ENCODE measurements at regions not wholly inside any gene's neighbourhood (a gene's known extent, or its start where the extent isn't known, plus 50 kb on each side); places are given as distances from the start of the nearest gene placed in this dataset.

DNA sequence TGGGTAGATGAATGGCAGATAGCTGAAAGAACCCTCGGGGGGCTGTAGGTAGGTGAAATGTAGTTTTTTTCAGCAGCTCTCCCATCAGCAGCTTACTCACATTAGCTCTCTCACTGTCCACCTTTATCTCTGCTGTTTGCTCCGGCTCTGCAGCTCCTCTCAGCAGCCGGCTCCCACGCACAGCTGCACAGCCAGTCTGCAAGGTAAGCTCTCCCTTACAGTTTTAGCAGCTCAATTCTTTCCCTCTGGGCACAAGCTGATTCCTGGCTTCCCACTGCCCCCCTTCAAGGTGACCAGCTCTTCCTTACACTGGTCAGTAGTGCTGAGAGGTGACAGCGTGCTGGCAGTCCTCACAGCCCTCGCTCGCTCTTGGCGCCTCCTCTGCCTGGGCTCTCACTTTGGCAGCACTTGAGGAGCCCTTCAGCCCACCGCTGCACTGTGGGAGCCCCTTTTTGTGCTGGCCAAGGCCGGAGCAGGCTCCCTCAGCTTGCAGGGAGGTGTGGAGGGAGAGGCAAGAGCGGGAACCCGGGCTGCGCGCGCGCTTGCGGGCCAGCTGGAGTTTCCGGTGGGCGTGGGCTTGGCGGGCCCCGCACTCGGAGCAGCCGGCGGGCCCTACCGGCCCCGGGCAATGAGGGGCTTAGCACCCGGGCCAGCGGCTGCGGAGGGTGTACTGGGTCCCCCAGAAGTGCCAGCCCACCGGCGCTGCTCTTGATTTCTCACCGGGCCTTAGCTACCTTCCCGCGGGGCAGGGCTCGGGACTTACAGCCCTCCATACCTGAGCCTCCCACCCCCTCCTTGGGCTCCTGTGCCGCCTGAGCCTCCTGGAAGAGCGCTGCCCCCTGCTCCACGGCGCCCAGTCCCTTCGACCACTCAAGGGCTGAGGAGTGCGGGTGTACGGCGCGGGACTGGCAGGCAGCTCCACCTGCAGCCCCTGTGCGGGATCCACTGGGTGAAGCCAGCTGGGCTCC lies 393.6 kb downstream of the CENPC start:
- no peak for TF ChIP-seq OSR1 (CRISPR knock-in tag; IDR thresholded peaks at IDR 0.05)
- no peak for TF ChIP-seq SNAI2 (CRISPR knock-in tag; IDR thresholded peaks at IDR 0.05)
- no peak for TF ChIP-seq ZFP3 (CRISPR knock-in tag; IDR thresholded peaks at IDR 0.05)
- TF ChIP-seq CSDC2 (CRISPR knock-in tag; IDR thresholded peaks at IDR 0.05), result no peak
- TF ChIP-seq PPARA (CRISPR knock-in tag; IDR thresholded peaks at IDR 0.05; ENCODE audit: borderline replicate concordance), result no peak
- no peak for TF ChIP-seq ZC3H10 (CRISPR knock-in tag; IDR thresholded peaks at IDR 0.05)
- TF ChIP-seq, protein P1, sequence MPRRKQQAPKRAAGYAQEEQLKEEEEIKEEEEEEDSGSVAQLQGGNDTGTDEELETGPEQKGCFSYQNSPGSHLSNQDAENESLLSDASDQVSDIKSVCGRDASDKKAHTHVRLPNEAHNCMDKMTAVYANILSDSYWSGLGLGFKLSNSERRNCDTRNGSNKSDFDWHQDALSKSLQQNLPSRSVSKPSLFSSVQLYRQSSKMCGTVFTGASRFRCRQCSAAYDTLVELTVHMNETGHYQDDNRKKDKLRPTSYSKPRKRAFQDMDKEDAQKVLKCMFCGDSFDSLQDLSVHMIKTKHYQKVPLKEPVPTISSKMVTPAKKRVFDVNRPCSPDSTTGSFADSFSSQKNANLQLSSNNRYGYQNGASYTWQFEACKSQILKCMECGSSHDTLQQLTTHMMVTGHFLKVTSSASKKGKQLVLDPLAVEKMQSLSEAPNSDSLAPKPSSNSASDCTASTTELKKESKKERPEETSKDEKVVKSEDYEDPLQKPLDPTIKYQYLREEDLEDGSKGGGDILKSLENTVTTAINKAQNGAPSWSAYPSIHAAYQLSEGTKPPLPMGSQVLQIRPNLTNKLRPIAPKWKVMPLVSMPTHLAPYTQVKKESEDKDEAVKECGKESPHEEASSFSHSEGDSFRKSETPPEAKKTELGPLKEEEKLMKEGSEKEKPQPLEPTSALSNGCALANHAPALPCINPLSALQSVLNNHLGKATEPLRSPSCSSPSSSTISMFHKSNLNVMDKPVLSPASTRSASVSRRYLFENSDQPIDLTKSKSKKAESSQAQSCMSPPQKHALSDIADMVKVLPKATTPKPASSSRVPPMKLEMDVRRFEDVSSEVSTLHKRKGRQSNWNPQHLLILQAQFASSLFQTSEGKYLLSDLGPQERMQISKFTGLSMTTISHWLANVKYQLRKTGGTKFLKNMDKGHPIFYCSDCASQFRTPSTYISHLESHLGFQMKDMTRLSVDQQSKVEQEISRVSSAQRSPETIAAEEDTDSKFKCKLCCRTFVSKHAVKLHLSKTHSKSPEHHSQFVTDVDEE (CRISPR knock-in tag; IDR thresholded peaks at IDR 0.05), result no peak
- TF ChIP-seq, protein P2, sequence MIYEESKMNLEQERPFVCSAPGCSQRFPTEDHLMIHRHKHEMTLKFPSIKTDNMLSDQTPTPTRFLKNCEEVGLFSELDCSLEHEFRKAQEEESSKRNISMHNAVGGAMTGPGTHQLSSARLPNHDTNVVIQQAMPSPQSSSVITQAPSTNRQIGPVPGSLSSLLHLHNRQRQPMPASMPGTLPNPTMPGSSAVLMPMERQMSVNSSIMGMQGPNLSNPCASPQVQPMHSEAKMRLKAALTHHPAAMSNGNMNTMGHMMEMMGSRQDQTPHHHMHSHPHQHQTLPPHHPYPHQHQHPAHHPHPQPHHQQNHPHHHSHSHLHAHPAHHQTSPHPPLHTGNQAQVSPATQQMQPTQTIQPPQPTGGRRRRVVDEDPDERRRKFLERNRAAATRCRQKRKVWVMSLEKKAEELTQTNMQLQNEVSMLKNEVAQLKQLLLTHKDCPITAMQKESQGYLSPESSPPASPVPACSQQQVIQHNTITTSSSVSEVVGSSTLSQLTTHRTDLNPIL (CRISPR knock-in tag; IDR thresholded peaks at IDR 0.05; ENCODE audit: low read depth), result no peak
- TF ChIP-seq ZNF565 (CRISPR knock-in tag; conservative IDR thresholded peaks at IDR 0.05; ENCODE audit: low read depth), result no peak
- TF ChIP-seq ESRRG (CRISPR knock-in tag; IDR thresholded peaks at IDR 0.05), result no peak
- TF ChIP-seq ZNF8 (CRISPR knock-in tag; IDR thresholded peaks at IDR 0.05), result no peak
- TF ChIP-seq ZFP30 (CRISPR knock-in tag; IDR thresholded peaks at IDR 0.05), result no peak
- TF ChIP-seq TOX (CRISPR knock-in tag; IDR thresholded peaks at IDR 0.05; ENCODE audit: borderline replicate concordance), result no peak
- ATAC-seq, result no peak

DNA sequence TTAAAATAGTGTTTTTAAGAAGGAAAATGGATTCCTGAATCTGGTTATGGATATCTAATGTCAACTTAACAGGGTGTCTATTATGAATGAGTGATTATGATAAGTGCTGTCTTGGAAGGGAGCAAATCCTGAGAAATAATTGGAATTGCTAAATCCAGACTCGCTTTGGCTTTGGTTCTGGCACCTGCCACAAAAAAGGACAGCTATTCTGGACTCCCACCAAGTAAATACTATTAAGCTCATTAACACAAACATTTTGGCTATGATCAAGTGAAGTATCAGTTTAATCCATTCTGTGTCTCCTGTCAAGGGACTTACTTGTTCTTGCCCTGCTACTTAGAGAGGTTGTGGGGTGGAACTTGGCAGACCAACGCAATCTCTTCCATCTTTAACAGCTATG lies 403.7 kb downstream of the CENPC start:
- TF ChIP-seq ARNTL (CRISPR knock-in tag; IDR thresholded peaks at IDR 0.05; ENCODE audit: borderline replicate concordance, low read depth) (no peak), TCF4 (CRISPR knock-in tag; IDR thresholded peaks at IDR 0.05; ENCODE audit: borderline replicate concordance) (no peak), GLIS3 (CRISPR knock-in tag; IDR thresholded peaks at IDR 0.05) (no peak), ESRRG (CRISPR knock-in tag; IDR thresholded peaks at IDR 0.05) (no peak), SNAI2 (CRISPR knock-in tag; IDR thresholded peaks at IDR 0.05) (no peak), RARB (CRISPR knock-in tag; IDR thresholded peaks at IDR 0.05) (no peak), ISL1 (CRISPR knock-in tag; IDR thresholded peaks at IDR 0.05) (no peak), TOX (CRISPR knock-in tag; IDR thresholded peaks at IDR 0.05; ENCODE audit: borderline replicate concordance) (no peak), ZNF565 (CRISPR knock-in tag; conservative IDR thresholded peaks at IDR 0.05; ENCODE audit: low read depth) (no peak), ZC3H10 (CRISPR knock-in tag; IDR thresholded peaks at IDR 0.05) (no peak), ZFP30 (CRISPR knock-in tag; IDR thresholded peaks at IDR 0.05) (no peak)
- TF ChIP-seq, protein P3, sequence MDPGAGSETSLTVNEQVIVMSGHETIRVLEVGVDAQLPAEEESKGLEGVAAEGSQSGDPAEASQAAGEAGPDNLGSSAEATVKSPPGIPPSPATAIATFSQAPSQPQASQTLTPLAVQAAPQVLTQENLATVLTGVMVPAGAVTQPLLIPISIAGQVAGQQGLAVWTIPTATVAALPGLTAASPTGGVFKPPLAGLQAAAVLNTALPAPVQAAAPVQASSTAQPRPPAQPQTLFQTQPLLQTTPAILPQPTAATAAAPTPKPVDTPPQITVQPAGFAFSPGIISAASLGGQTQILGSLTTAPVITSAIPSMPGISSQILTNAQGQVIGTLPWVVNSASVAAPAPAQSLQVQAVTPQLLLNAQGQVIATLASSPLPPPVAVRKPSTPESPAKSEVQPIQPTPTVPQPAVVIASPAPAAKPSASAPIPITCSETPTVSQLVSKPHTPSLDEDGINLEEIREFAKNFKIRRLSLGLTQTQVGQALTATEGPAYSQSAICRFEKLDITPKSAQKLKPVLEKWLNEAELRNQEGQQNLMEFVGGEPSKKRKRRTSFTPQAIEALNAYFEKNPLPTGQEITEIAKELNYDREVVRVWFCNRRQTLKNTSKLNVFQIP (CRISPR knock-in tag; IDR thresholded peaks at IDR 0.05; ENCODE audit: borderline replicate concordance, low read depth), result no peak
- TF ChIP-seq, protein P1 (CRISPR knock-in tag; IDR thresholded peaks at IDR 0.05), result no peak
- TF ChIP-seq, protein P4, sequence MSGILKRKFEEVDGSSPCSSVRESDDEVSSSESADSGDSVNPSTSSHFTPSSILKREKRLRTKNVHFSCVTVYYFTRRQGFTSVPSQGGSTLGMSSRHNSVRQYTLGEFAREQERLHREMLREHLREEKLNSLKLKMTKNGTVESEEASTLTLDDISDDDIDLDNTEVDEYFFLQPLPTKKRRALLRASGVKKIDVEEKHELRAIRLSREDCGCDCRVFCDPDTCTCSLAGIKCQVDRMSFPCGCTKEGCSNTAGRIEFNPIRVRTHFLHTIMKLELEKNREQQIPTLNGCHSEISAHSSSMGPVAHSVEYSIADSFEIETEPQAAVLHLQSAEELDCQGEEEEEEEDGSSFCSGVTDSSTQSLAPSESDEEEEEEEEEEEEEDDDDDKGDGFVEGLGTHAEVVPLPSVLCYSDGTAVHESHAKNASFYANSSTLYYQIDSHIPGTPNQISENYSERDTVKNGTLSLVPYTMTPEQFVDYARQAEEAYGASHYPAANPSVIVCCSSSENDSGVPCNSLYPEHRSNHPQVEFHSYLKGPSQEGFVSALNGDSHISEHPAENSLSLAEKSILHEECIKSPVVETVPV (CRISPR knock-in tag; IDR thresholded peaks at IDR 0.05), result no peak
- TF ChIP-seq, protein P2 (CRISPR knock-in tag; IDR thresholded peaks at IDR 0.05; ENCODE audit: low read depth), result no peak
- no peak for ATAC-seq
